ENCODE measurements at regions not wholly inside any gene's neighbourhood (a gene's known extent, or its start where the extent isn't known, plus 50 kb on each side); places are given as distances from the start of the nearest gene placed in this dataset.

DNA sequence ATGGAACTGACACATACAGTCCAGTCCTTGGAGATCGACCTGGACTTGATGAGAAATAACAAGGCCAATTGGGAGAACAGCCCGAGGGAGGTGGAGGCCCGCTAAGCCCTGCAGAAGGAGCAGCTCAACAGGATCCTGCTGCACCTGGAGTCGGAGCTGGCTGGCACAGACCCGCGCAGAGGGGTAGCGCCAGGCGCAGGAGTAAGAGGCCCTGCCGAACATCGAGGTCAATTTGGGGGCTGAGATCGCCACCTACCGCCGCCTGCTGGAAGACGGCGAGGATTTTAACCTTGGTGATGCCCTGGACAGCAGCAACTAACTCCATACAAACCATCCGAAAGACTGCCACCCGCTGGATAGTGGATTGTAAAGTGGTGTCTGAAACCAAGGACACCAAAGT is 1610.1 kb upstream of the ACO1 start:
- intact Hi-C loops (cut with micrococcal nuclease) (no loop called here), in situ Hi-C loops (cut with MboI; ENCODE audit: low sequenced_read_pairs) (loop anchor here (25.0 kb wide), 1 partner anchor 112 kb away; no protein-coding TSS in a partner anchor), dilution Hi-C loops (cut with HindIII; ENCODE audit: low sequenced_read_pairs, unreplicated experiment) (no loop called here)
- Histone ChIP-seq H3K27me3 (ENCODE audit: control insufficient read depth, insufficient read depth, low read length) (no peaks in the 10 kb centered on the region), H3K9me1 (ENCODE audit: insufficient read depth, low read length) (no peaks in the 10 kb centered on the region), H4K5ac (ENCODE audit: low read depth, low read length) (no peak overlapping the region), H3K18ac (ENCODE audit: low read depth, low read length) (no peak overlapping the region), H2AK5ac (ENCODE audit: low read depth, low read length) (no peak overlapping the region), H3K4me1 (ENCODE audit: control insufficient read depth, insufficient read depth, low read length) (no peaks in the 10 kb centered on the region), H2AFZ (replicated peaks; ENCODE audit: low read length, poor library complexity) (no peak overlapping the region), H3K4ac (ENCODE audit: low read depth, low read length) (no peak overlapping the region), H4K91ac (ENCODE audit: insufficient read depth, low read depth, low read length) (no peak overlapping the region), H4K8ac (ENCODE audit: low read depth in 2 of 2, low read length in 2 of 2) (no peak overlapping the region), H3K14ac (replicated peaks; ENCODE audit: low read depth, low read length) (no peak overlapping the region), H4K20me1 (ENCODE audit: insufficient read depth, low read length) (no peaks in the 10 kb centered on the region), H3K56ac (ENCODE audit: extremely low read depth, insufficient read depth, low read length) (no peak overlapping the region), H3K9ac (ENCODE audit: low read depth, low read length) (no peak overlapping the region), H3K9me3 (ENCODE audit: control insufficient read depth, insufficient read depth, low read length) (peaks cover 13% of the 10 kb centered on the region), H2BK15ac (ENCODE audit: low read depth, low read length) (no peak overlapping the region), H2AK9ac (replicated peaks; ENCODE audit: low read depth, low read length, poor library complexity) (no peak overlapping the region), H3K23ac (ENCODE audit: low read depth, low read length) (no peak overlapping the region), H3K79me1 (ENCODE audit: low read depth in 1 of 2, low read length in 2 of 2) (no peaks in the 10 kb centered on the region), H2BK5ac (ENCODE audit: low read depth, low read length, poor library complexity, severe bottlenecking) (no peak overlapping the region), H3K4me3 (ENCODE audit: insufficient read depth, low read depth, low read length) (no peak overlapping the region), H2BK120ac (ENCODE audit: low read depth, low read length) (no peak overlapping the region), H3K36me3 (ENCODE audit: control insufficient read depth, insufficient read depth, low read length) (no peaks in the 10 kb centered on the region), H2BK20ac (ENCODE audit: low read depth, low read length) (no peak overlapping the region), H3K27ac (ENCODE audit: insufficient read depth, low read length) (no peak overlapping the region), H3K4me2 (ENCODE audit: low read depth, low read length) (no peak overlapping the region)
- ATAC-seq (ENCODE audit: low read depth) = no peak
- no peak for DNase-seq
- WGBS, 2 experiments (ENCODE audit: extremely low coverage in 2 of 2, insufficient read length in 1 of 2) = 40% methylated on average over 2 of the region's 17 CpGs; no CpG with 5 or more reads in 1 of the 2 experiments
- ChIA-PET CTCF (no interaction called here), POLR2A (ENCODE audit: unreplicated experiment) (no interaction called here)
- no TSS peak for BruUV-seq (replicated peaks)
- TF ChIP-seq FOS (IDR thresholded peaks at IDR 0.05; ENCODE audit: low read depth, low read length) (no peak), BHLHE40 (IDR thresholded peaks at IDR 0.05; ENCODE audit: low read depth, low read length) (no peak), POLR2A (IDR thresholded peaks at IDR 0.05; ENCODE audit: low read depth, low read length) (no peak), CHD1 (IDR thresholded peaks at IDR 0.05; ENCODE audit: low read depth, low read length) (no peak), RCOR1 (IDR thresholded peaks at IDR 0.05; ENCODE audit: insufficient replicate concordance, low read length) (no peak), CEBPB (IDR thresholded peaks at IDR 0.05; ENCODE audit: low read depth, low read length) (no peak), MXI1 (IDR thresholded peaks at IDR 0.05; ENCODE audit: borderline replicate concordance, low read depth, low read length) (no peak), RAD21 (IDR thresholded peaks at IDR 0.05; ENCODE audit: low read length) (no peak), USF2 (IDR thresholded peaks at IDR 0.05; ENCODE audit: low read depth, low read length) (no peak), SMC3 (IDR thresholded peaks at IDR 0.05; ENCODE audit: low read depth, low read length) (no peak), MAZ (IDR thresholded peaks at IDR 0.05; ENCODE audit: borderline replicate concordance, low read depth, low read length) (no peak), MAFK (IDR thresholded peaks at IDR 0.05; ENCODE audit: low read depth, low read length) (no peak), CTCF (conservative IDR thresholded peaks at IDR 0.05; ENCODE audit: low read depth, low read length) (no peak), NFE2L2 (IDR thresholded peaks at IDR 0.05; ENCODE audit: low read depth, low read length) (no peak), RFX5 (IDR thresholded peaks at IDR 0.05; ENCODE audit: low read depth, low read length) (no peak)
- TF ChIP-seq, protein P1, sequence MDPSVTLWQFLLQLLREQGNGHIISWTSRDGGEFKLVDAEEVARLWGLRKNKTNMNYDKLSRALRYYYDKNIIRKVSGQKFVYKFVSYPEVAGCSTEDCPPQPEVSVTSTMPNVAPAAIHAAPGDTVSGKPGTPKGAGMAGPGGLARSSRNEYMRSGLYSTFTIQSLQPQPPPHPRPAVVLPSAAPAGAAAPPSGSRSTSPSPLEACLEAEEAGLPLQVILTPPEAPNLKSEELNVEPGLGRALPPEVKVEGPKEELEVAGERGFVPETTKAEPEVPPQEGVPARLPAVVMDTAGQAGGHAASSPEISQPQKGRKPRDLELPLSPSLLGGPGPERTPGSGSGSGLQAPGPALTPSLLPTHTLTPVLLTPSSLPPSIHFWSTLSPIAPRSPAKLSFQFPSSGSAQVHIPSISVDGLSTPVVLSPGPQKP (IDR thresholded peaks at IDR 0.05; ENCODE audit: borderline replicate concordance, low read depth, low read length) = no peak
